ENCODE measurements at regions not wholly inside any gene's neighbourhood (a gene's known extent, or its start where the extent isn't known, plus 50 kb on each side); places are given as distances from the start of the nearest gene placed in this dataset.
"Not testable (repeated sequence)": the region's sequence is repeated elsewhere in the genome, so short reads cannot be mapped to it uniquely, and the experiment has no call there.

DNA sequence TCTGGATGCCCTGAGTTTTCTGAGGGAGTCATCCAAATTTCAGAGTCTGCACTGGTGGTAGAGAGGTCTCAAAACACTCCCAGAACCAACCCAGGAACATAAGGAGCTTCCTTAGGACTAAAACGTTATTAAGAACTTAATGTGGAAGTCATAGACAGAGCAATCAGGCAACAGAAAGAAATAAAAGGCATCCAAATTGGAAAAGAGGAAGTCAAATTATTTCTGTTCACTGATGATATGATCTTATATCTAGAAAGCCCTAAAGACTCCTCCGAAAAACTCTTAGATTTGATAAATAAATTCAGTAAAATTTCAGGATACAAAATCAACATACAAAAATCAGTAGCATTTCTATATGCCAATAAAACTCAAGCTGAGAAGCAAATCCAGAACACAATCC, 63.7 kb downstream of the KCNC4 start:
- H3K4me3 Mint-ChIP-seq; H3K27ac Mint-ChIP-seq; H3K9me3 ChIP-seq (ENCODE audit: low read length); CTCF ChIA-PET; H3K36me3 ChIP-seq (ENCODE audit: insufficient read depth, low read length); H3K27me3 ChIP-seq (ENCODE audit: insufficient read depth, low read length, poor library complexity, severe bottlenecking); H3K4me3 ChIP-seq (ENCODE audit: low read length); DNase-seq; H3K4me1 ChIP-seq (ENCODE audit: insufficient read depth, low read length); H3K27ac ChIP-seq (ENCODE audit: low read depth, low read length); H3K9me3 Mint-ChIP-seq; POLR2A ChIA-PET; H3K4me1 Mint-ChIP-seq; H3K36me3 Mint-ChIP-seq: not testable (repeated sequence)
- peaks cover 5 to 13% of the 10 kb centered on the region in 2 donors for H3K27me3 Mint-ChIP-seq

DNA sequence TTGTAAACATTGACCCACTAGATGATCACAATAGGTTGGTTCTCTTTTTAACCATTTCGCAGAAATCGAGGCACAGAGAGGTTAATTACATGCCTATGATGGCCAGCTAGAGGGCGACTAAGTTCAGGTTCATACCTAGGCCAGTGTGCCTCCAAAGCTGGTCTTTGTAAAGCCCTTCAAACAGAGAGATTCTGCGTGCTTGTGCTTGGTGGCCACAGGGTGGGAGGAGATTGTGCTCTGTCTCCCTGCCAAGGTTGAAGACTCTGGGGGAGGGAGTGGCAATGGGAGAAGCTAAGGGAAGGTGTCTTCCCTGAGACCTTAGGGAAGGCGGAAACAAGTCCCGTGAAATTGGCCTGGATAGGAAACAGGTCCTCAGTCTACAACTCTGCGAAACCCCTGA, 59.1 kb upstream of the RBM15 start:
- Mint-ChIP-seq H3K9me3 (no peaks in the 10 kb centered on the region), H3K27me3 (peaks cover 5 to 8% of the 10 kb centered on the region in 2 donors), H3K4me1 (no peaks in the 10 kb centered on the region), H3K4me3 (no peak overlapping the region), H3K27ac (no peak overlapping the region), H3K36me3 (no peaks in the 10 kb centered on the region)
- no peaks in the 10 kb centered on the region for H3K27me3 ChIP-seq (ENCODE audit: insufficient read depth, low read length, poor library complexity, severe bottlenecking)
- ChIA-PET CTCF (interaction anchor here (1.7 to 2.2 kb wide), 2 partner anchors 72 to 77 kb away, joined by 5 read pairs; no protein-coding TSS in a partner anchor), POLR2A (no interaction called here)
- no peak for DNase-seq
- H3K9me3 ChIP-seq (ENCODE audit: low read length), result no peaks in the 10 kb centered on the region
- H3K27ac ChIP-seq (ENCODE audit: low read depth, low read length), result no peak overlapping the region
- no peak overlapping the region for H3K4me3 ChIP-seq (ENCODE audit: low read length)
- H3K36me3 ChIP-seq (ENCODE audit: insufficient read depth, low read length), result no peaks in the 10 kb centered on the region
- H3K4me1 ChIP-seq (ENCODE audit: insufficient read depth, low read length), result no peaks in the 10 kb centered on the region

DNA sequence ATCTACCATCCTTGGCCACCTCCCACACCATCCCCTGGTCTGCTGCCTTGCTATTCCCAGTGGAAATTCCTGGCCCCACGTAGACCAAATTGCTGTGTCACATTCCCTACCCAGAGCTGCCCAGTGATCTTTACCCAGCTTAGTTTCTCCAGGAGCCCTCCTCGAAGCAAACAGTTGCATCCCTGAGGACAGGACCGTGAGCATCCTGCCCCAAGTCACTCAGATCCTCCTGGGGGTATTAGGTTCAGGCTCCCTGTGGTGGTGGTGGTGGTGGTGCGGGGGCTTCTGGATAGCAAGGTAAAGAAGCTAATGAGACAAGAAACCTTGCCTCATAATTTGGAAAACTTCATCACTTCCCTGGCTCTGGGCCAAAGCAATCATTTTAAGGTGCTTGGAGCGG, 58.4 kb upstream of the RBM15 start:
- Histone ChIP-seq H3K4me1 (ENCODE audit: insufficient read depth, low read length) (no peaks in the 10 kb centered on the region), H3K27ac (ENCODE audit: low read depth, low read length) (no peak overlapping the region), H3K27me3 (ENCODE audit: insufficient read depth, low read length, poor library complexity, severe bottlenecking) (no peaks in the 10 kb centered on the region), H3K9me3 (ENCODE audit: low read length) (no peaks in the 10 kb centered on the region), H3K36me3 (ENCODE audit: insufficient read depth, low read length) (no peaks in the 10 kb centered on the region), H3K4me3 (ENCODE audit: low read length) (no peak overlapping the region)
- no peak for DNase-seq
- CTCF ChIA-PET, result interaction anchor here (2.1 to 2.2 kb wide), 2 partner anchors 32 to 73 kb away, joined by 5 read pairs; no protein-coding TSS in a partner anchor
- no peak overlapping the region for H3K4me3 Mint-ChIP-seq
- no peaks in the 10 kb centered on the region for H3K4me1 Mint-ChIP-seq
- H3K27me3 Mint-ChIP-seq, result peaks cover 5 to 8% of the 10 kb centered on the region in 2 donors
- POLR2A ChIA-PET, result no interaction called here
- H3K36me3 Mint-ChIP-seq, result no peaks in the 10 kb centered on the region
- H3K9me3 Mint-ChIP-seq, result no peaks in the 10 kb centered on the region
- no peak overlapping the region for H3K27ac Mint-ChIP-seq

- Histone ChIP-seq H3K4me1 (ENCODE audit: insufficient read depth, low read length) (no peaks in the 10 kb centered on the region), H3K9me3 (ENCODE audit: low read length) (no peaks in the 10 kb centered on the region), H3K36me3 (ENCODE audit: insufficient read depth, low read length) (no peaks in the 10 kb centered on the region), H3K27me3 (ENCODE audit: insufficient read depth, low read length, poor library complexity, severe bottlenecking) (no peaks in the 10 kb centered on the region), H3K4me3 (ENCODE audit: low read length) (no peak overlapping the region), H3K27ac (ENCODE audit: low read depth, low read length) (no peak overlapping the region)
- H3K4me3 Mint-ChIP-seq, result no peak overlapping the region
- H3K4me1 Mint-ChIP-seq, result no peaks in the 10 kb centered on the region
- POLR2A ChIA-PET, result no interaction called here
- CTCF ChIA-PET, result interaction anchor here (2.1 to 2.2 kb wide), 2 partner anchors 31 to 74 kb away, joined by 5 read pairs; no protein-coding TSS in a partner anchor
- H3K27ac Mint-ChIP-seq, result peak overlapping the region in 1 of 8 donors; percentile 34
- no peak for DNase-seq
- H3K36me3 Mint-ChIP-seq, result no peaks in the 10 kb centered on the region
- peaks cover 5 to 8% of the 10 kb centered on the region in 2 donors for H3K27me3 Mint-ChIP-seq
- H3K9me3 Mint-ChIP-seq, result no peaks in the 10 kb centered on the region
Observed at GRCh38 chr1:110281363-110282290, 57.5 kb upstream of the RBM15 start.

GRCh38 chr1:110282395-110282794, 56.8 kb upstream of the RBM15 start:
- H3K9me3 Mint-ChIP-seq, result no peaks in the 10 kb centered on the region
- Histone ChIP-seq H3K4me3 (ENCODE audit: low read length) (no peak overlapping the region), H3K4me1 (ENCODE audit: insufficient read depth, low read length) (no peaks in the 10 kb centered on the region), H3K27me3 (ENCODE audit: insufficient read depth, low read length, poor library complexity, severe bottlenecking) (no peaks in the 10 kb centered on the region), H3K27ac (ENCODE audit: low read depth, low read length) (no peak overlapping the region), H3K36me3 (ENCODE audit: insufficient read depth, low read length) (no peaks in the 10 kb centered on the region), H3K9me3 (ENCODE audit: low read length) (no peaks in the 10 kb centered on the region)
- DNase-seq, result no peak
- H3K27ac Mint-ChIP-seq, result no peak overlapping the region
- ChIA-PET CTCF (interaction anchor here (2.1 kb wide), 1 partner anchor 30 kb away, joined by 5 read pairs; no protein-coding TSS in a partner anchor), POLR2A (no interaction called here)
- no peak overlapping the region for H3K4me3 Mint-ChIP-seq
- peaks cover 5 to 8% of the 10 kb centered on the region in 2 donors for H3K27me3 Mint-ChIP-seq
- no peaks in the 10 kb centered on the region for H3K36me3 Mint-ChIP-seq
- H3K4me1 Mint-ChIP-seq, result no peaks in the 10 kb centered on the region

GRCh38 chr1:110283677-110284076, 55.5 kb upstream of the RBM15 start:
- Mint-ChIP-seq H3K27ac (no peak overlapping the region), H3K27me3 (peaks cover 6 to 8% of the 10 kb centered on the region in 2 donors), H3K4me1 (no peaks in the 10 kb centered on the region), H3K4me3 (no peak overlapping the region), H3K36me3 (no peaks in the 10 kb centered on the region), H3K9me3 (no peaks in the 10 kb centered on the region)
- no peak overlapping the region for H3K27ac ChIP-seq (ENCODE audit: low read depth, low read length)
- H3K27me3 ChIP-seq (ENCODE audit: insufficient read depth, low read length, poor library complexity, severe bottlenecking), result no peaks in the 10 kb centered on the region
- no peaks in the 10 kb centered on the region for H3K4me1 ChIP-seq (ENCODE audit: insufficient read depth, low read length)
- ChIA-PET POLR2A (no interaction called here), CTCF (interaction anchor here (1.0 kb wide), 1 partner anchor 27 kb away, joined by 3 read pairs; no protein-coding TSS in a partner anchor)
- H3K4me3 ChIP-seq (ENCODE audit: low read length), result no peak overlapping the region
- H3K36me3 ChIP-seq (ENCODE audit: insufficient read depth, low read length), result no peaks in the 10 kb centered on the region
- H3K9me3 ChIP-seq (ENCODE audit: low read length), result no peaks in the 10 kb centered on the region
- no peak for DNase-seq

GRCh38 chr1:110285316-110285715, 53.9 kb upstream of the RBM15 start:
- Histone ChIP-seq H3K27me3 (ENCODE audit: insufficient read depth, low read length, poor library complexity, severe bottlenecking) (no peaks in the 10 kb centered on the region), H3K27ac (ENCODE audit: low read depth, low read length) (no peak overlapping the region), H3K4me1 (ENCODE audit: insufficient read depth, low read length) (no peaks in the 10 kb centered on the region), H3K9me3 (ENCODE audit: low read length) (no peaks in the 10 kb centered on the region), H3K4me3 (ENCODE audit: low read length) (no peak overlapping the region), H3K36me3 (ENCODE audit: insufficient read depth, low read length) (no peaks in the 10 kb centered on the region)
- Mint-ChIP-seq H3K4me3 (no peak overlapping the region), H3K4me1 (no peaks in the 10 kb centered on the region), H3K36me3 (peaks cover 0 to 4% (median 0%) of the 10 kb centered on the region in 3 donors), H3K27me3 (peaks cover 4 to 8% of the 10 kb centered on the region in 2 donors), H3K9me3 (no peaks in the 10 kb centered on the region), H3K27ac (no peak overlapping the region)
- ChIA-PET POLR2A (no interaction called here), CTCF (no interaction called here)
- DNase-seq, result no peak

- Mint-ChIP-seq H3K9me3 (no peaks in the 10 kb centered on the region), H3K4me3 (no peak overlapping the region), H3K27ac (no peak overlapping the region), H3K4me1 (no peaks in the 10 kb centered on the region), H3K36me3 (peaks cover 0 to 5% (median 0%) of the 10 kb centered on the region in 3 donors), H3K27me3 (peaks cover 2 to 8% of the 10 kb centered on the region in 2 donors)
- Histone ChIP-seq H3K4me3 (ENCODE audit: low read length) (no peak overlapping the region), H3K27ac (ENCODE audit: low read depth, low read length) (no peak overlapping the region), H3K36me3 (ENCODE audit: insufficient read depth, low read length) (no peaks in the 10 kb centered on the region), H3K9me3 (ENCODE audit: low read length) (no peaks in the 10 kb centered on the region), H3K27me3 (ENCODE audit: insufficient read depth, low read length, poor library complexity, severe bottlenecking) (no peaks in the 10 kb centered on the region), H3K4me1 (ENCODE audit: insufficient read depth, low read length) (no peaks in the 10 kb centered on the region)
- POLR2A ChIA-PET, result no interaction called here
- CTCF ChIA-PET, result interaction anchor here (1.0 kb wide), 1 partner anchor 79 kb away, joined by 3 read pairs; no protein-coding TSS in a partner anchor
- DNase-seq, result no peak
Observed at GRCh38 chr1:110286564-110286963, 52.6 kb upstream of the RBM15 start.

Measured in CD8-positive, alpha-beta memory T cell (primary cell).